HEK293 (cell line): ENCODE measurements at regions not wholly inside any gene's neighbourhood (a gene's known extent, or its start where the extent isn't known, plus 50 kb on each side); places are given as distances from the start of the nearest gene placed in this dataset.

Experiments used
- CTCF ChIA-PET: fragments of 350-600 bp; formaldehyde crosslinking; extraction: SDS; loops from one replicate; lab custom pipeline; 2021; ENCODE audit warnings: antibody characterized with exemption; lab: Yijun Ruan, JAX
- POLR2A ChIA-PET: fragments of 300-600 bp; formaldehyde crosslinking; extraction: SDS; loops from one replicate; lab custom pipeline; 2020; ENCODE audit warnings: antibody characterized with exemption, inconsistent platforms; lab: Yijun Ruan, JAX
- H3K27ac ChIP-seq: fragments of 200-500 bp; sonication (Bioruptor generic); 2 replicates; pipeline ENCODE4 v1.5.1; 2014; ENCODE audit warnings: low read depth, low read length, control low read depth, inconsistent platforms; ENCODE audit errors: extremely low read depth
- H3K36me3 ChIP-seq, 2 experiments: fragments of 200-500 bp in 1 of 2; sonication (Bioruptor generic) in 1 of 2; 1 replicate in 1 of 2; 2 replicates in 1 of 2; pipeline ENCODE4 v1.5.1; 2014 to 2017; ENCODE audit warnings: inconsistent platforms in 2 of 2, low read length in 2 of 2; ENCODE audit not compliant: control insufficient read depth in 2 of 2, insufficient read depth in 1 of 2
- H3K4me1 ChIP-seq: fragments of 200-500 bp; sonication (Bioruptor generic); 2 replicates; pipeline ENCODE4 v1.5.1; 2014; ENCODE audit warnings: mild to moderate bottlenecking, low read length, inconsistent platforms; ENCODE audit not compliant: control insufficient read depth, insufficient read depth
- H3K4me3 ChIP-seq: 2 replicates; pipeline ENCODE4 v1.5.1; 2011; ENCODE audit warnings: low read depth, mild to moderate bottlenecking, control low read depth, low read length, moderate library complexity
- H3K9me3 ChIP-seq: fragments of 200-500 bp; sonication (Bioruptor generic); 2 replicates; pipeline ENCODE4 v1.5.1; 2014; ENCODE audit warnings: low read depth, low read length, inconsistent platforms; ENCODE audit not compliant: control insufficient read depth, insufficient read depth
- EGR2 ChIP-seq: fragments of 450-650 bp; formaldehyde crosslinking; IDR thresholded peaks from 2 replicates; pipeline ENCODE4 v1.5.1; 2016; ENCODE audit warnings: low read depth, missing biosample characterization, missing genetic modification characterization
- GLIS1 ChIP-seq: fragments of 450-650 bp; formaldehyde crosslinking; IDR thresholded peaks from 2 replicates; pipeline ENCODE4 v1.5.1; 2016; ENCODE audit warnings: missing biosample characterization, missing genetic modification characterization
- PRDM4 ChIP-seq: fragments of 450-650 bp; formaldehyde crosslinking; IDR thresholded peaks from 2 replicates; pipeline ENCODE4 v1.5.1; 2017; ENCODE audit warnings: missing biosample characterization, missing genetic modification characterization
- ZBTB26 ChIP-seq: fragments of 450-650 bp; formaldehyde crosslinking; optimal IDR thresholded peaks from 2 replicates; pipeline ENCODE3; 2016; ENCODE audit warnings: missing biosample characterization, mild to moderate bottlenecking, missing genetic modification characterization
- ZFHX2 ChIP-seq: fragments of 450-650 bp; formaldehyde crosslinking; conservative IDR thresholded peaks from 2 replicates; pipeline ENCODE4 v1.5.1; 2016; ENCODE audit warnings: missing biosample characterization, missing genetic modification characterization
- ZNF10 ChIP-seq: fragments of 450-650 bp; formaldehyde crosslinking; IDR thresholded peaks from 2 replicates; pipeline ENCODE4 v1.5.1; 2017; ENCODE audit warnings: missing biosample characterization, missing genetic modification characterization
- ZNF112 ChIP-seq: fragments of 450-650 bp; formaldehyde crosslinking; IDR thresholded peaks from 2 replicates; pipeline ENCODE4 v1.5.0; 2017; ENCODE audit warnings: missing biosample characterization, missing genetic modification characterization
- ZNF133 ChIP-seq: fragments of 450-650 bp; formaldehyde crosslinking; IDR thresholded peaks from 2 replicates; pipeline ENCODE4 v1.5.1; 2016; ENCODE audit warnings: missing biosample characterization, missing genetic modification characterization
- ZNF214 ChIP-seq: fragments of 450-650 bp; formaldehyde crosslinking; IDR thresholded peaks from 2 replicates; pipeline ENCODE4 v1.5.1; 2017; ENCODE audit warnings: missing biosample characterization, mild to moderate bottlenecking, missing genetic modification characterization, borderline replicate concordance
- ZNF350 ChIP-seq: fragments of 450-650 bp; formaldehyde crosslinking; IDR thresholded peaks from 2 replicates; pipeline ENCODE4 v1.5.0; 2017; ENCODE audit warnings: missing biosample characterization, mild to moderate bottlenecking, missing genetic modification characterization
- ZNF37A ChIP-seq: fragments of 450-650 bp; IDR thresholded peaks from 2 replicates; pipeline ENCODE4 v1.5.1; 2018; ENCODE audit warnings: missing biosample characterization, missing genetic modification characterization
- ZNF391 ChIP-seq: fragments of 450-650 bp; formaldehyde crosslinking; IDR thresholded peaks from 2 replicates; pipeline ENCODE4 v1.5.1; 2016; ENCODE audit warnings: low read depth, missing biosample characterization, missing genetic modification characterization, borderline replicate concordance
- ZNF394 ChIP-seq: fragments of 450-650 bp; formaldehyde crosslinking; IDR thresholded peaks from 2 replicates; pipeline ENCODE4 v1.5.1; 2016; ENCODE audit warnings: missing biosample characterization, missing genetic modification characterization, mild to moderate bottlenecking, moderate library complexity, borderline replicate concordance
- ZNF423 ChIP-seq: fragments of 450-650 bp; formaldehyde crosslinking; IDR thresholded peaks from 2 replicates; pipeline ENCODE4 v1.5.1; 2016; ENCODE audit warnings: missing biosample characterization, missing genetic modification characterization
- ZNF433 ChIP-seq: fragments of 450-650 bp; formaldehyde crosslinking; IDR thresholded peaks from 2 replicates; pipeline ENCODE4 v1.5.1; 2016; ENCODE audit warnings: missing biosample characterization, missing genetic modification characterization, low read depth
- ZNF513 ChIP-seq: fragments of 450-650 bp; IDR thresholded peaks from 2 replicates; pipeline ENCODE4 v1.5.1; 2018; ENCODE audit warnings: missing biosample characterization, missing genetic modification characterization
- ZNF514 ChIP-seq: fragments of 450-650 bp; formaldehyde crosslinking; IDR thresholded peaks from 2 replicates; pipeline ENCODE4 v1.5.1; 2016; ENCODE audit warnings: missing biosample characterization, missing genetic modification characterization
- ZNF555 ChIP-seq: fragments of 450-650 bp; formaldehyde crosslinking; conservative IDR thresholded peaks from 2 replicates; pipeline ENCODE4 v1.5.1; 2017; ENCODE audit warnings: missing biosample characterization, mild to moderate bottlenecking, missing genetic modification characterization, inconsistent platforms
- ZNF571 ChIP-seq: fragments of 450-650 bp; formaldehyde crosslinking; IDR thresholded peaks from 2 replicates; pipeline ENCODE4 v1.5.0; 2017; ENCODE audit warnings: missing biosample characterization, missing genetic modification characterization
- ZNF664 ChIP-seq: fragments of 450-650 bp; formaldehyde crosslinking; IDR thresholded peaks from 2 replicates; pipeline ENCODE4 v1.5.1; 2016; ENCODE audit warnings: missing biosample characterization, missing genetic modification characterization
- ZNF677 ChIP-seq: fragments of 450-650 bp; IDR thresholded peaks from 2 replicates; pipeline ENCODE4 v1.5.0; 2018; ENCODE audit warnings: missing biosample characterization, mild to moderate bottlenecking, missing genetic modification characterization, moderate library complexity
- ZNF704 ChIP-seq: fragments of 450-650 bp; formaldehyde crosslinking; IDR thresholded peaks from 2 replicates; pipeline ENCODE4 v1.5.1; 2016; ENCODE audit warnings: missing biosample characterization, missing genetic modification characterization
- ZNF707 ChIP-seq: fragments of 450-650 bp; formaldehyde crosslinking; IDR thresholded peaks from 2 replicates; pipeline ENCODE4 v1.5.1; 2016; ENCODE audit warnings: missing biosample characterization, missing genetic modification characterization
- ZSCAN23 ChIP-seq: fragments of 450-650 bp; formaldehyde crosslinking; IDR thresholded peaks from 2 replicates; pipeline ENCODE4 v1.5.1; 2016; ENCODE audit warnings: missing biosample characterization, missing genetic modification characterization

- no peak for TF ChIP-seq PRDM4 (tag by site-specific recombination)
- TF ChIP-seq ZNF391 (tag by site-specific recombination) = no peak
- no peak for TF ChIP-seq ZNF514
- TF ChIP-seq ZNF350 = no peak
- TF ChIP-seq ZNF664 (tag by site-specific recombination) = no peak
- TF ChIP-seq ZNF513 (tag by site-specific recombination) = no peak
- no peak for TF ChIP-seq ZNF571
Measured at GRCh38 chr11:27761356-27761755, 61.1 kb upstream of the BDNF start (continued).

- ChIA-PET CTCF (no interaction called here), POLR2A (no interaction called here)
- no peaks in the 10 kb centered on the region for H3K36me3 ChIP-seq
- TF ChIP-seq ZNF704 (tag by site-specific recombination) (no peak), ZNF112 (tag by site-specific recombination) (no peak), ZNF433 (no peak), ZNF555 (tag by site-specific recombination) (no peak), ZNF214 (tag by site-specific recombination) (no peak), ZNF394 (no peak), ZSCAN23 (no peak), EGR2 (tag by site-specific recombination) (no peak), ZNF133 (tag by site-specific recombination) (no peak)
- H3K4me1 ChIP-seq = no peaks in the 10 kb centered on the region
- H3K4me3 ChIP-seq = no peak overlapping the region
- no peaks in the 10 kb centered on the region for H3K9me3 ChIP-seq
- H3K27ac ChIP-seq = no peak overlapping the region
Measured at GRCh38 chr11:27757953-27758352, 57.7 kb upstream of the BDNF start.

- Histone ChIP-seq H3K4me1 (no peaks in the 10 kb centered on the region), H3K36me3 (no peaks in the 10 kb centered on the region), H3K27ac (no peak overlapping the region), H3K9me3 (no peaks in the 10 kb centered on the region), H3K4me3 (no peak overlapping the region)
- POLR2A ChIA-PET = no interaction called here
- no peak for TF ChIP-seq ZNF514
- peak; percentile 76 for TF ChIP-seq ZFHX2
- no peak for TF ChIP-seq ZNF677 (tag by site-specific recombination)
- TF ChIP-seq ZNF37A = no peak
- no peak for TF ChIP-seq ZNF423 (tag by site-specific recombination)
- no peak for TF ChIP-seq ZBTB26
- TF ChIP-seq EGR2 (tag by site-specific recombination) = peak; percentile 79
- TF ChIP-seq GLIS1 (tag by site-specific recombination) = peak; percentile 60
- no peak for TF ChIP-seq ZNF707 (tag by site-specific recombination)
- no peak for TF ChIP-seq ZNF10 (tag by site-specific recombination)
- CTCF ChIA-PET = no interaction called here
Measured at GRCh38 chr11:27754035-27755017, 54.1 kb upstream of the BDNF start.
